NCI-H82 (cell line): ENCODE measurements at regions not wholly inside any gene's neighbourhood (a gene's known extent, or its start where the extent isn't known, plus 50 kb on each side); places are given as distances from the start of the nearest gene placed in this dataset.

Experiments
- DNase-seq: peaks from one replicate; lab custom pipeline; 2025; lab: John Stamatoyannopoulos, UW

GRCh38 chr14:75371297-75371696 lies 56.5 kb upstream of the JDP2 start:
- no peak for DNase-seq

DNA sequence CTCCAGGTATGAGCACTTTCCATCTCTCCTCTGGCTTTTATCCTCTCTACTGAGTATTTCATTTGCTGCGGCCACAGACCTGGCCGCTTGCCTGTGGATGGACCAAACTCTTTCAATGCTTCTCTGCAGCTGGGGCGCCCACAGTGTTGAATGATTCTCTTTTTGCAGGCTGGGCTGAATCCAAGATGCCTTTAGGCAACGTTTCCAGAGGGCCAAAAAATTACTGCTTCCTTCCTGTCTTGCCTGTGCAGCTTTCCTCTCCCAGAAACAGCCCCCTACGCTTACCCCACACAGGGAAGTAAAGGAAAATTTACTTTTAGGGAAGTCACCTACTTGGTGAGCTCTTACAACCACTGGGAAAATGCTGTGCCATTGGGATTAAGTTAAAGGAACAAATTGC lies 55.6 kb upstream of the JDP2 start:
- no peak for DNase-seq

GRCh38 chr14:75373133-75373532 lies 54.7 kb upstream of the JDP2 start:
- no peak for DNase-seq

DNA sequence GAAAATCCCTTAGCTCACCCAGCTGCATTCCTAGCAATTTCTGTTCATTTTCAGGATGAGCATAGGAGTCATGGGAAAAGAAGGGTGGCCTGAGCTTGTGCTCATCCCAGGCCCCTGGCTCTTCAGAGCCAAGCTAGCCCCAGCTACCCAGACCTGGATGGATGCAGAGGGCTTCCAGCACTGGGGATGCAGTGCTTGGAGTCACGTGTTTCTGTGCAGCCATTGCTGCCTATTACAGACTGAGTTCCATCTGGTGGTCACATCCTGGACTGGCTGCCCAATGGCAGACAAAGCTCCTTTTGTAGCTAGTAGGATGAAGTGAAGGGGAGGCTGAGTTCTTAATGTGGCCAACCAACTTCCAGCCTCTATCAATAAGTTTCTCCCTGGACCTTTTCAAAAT lies 54.2 kb upstream of the JDP2 start:
- no peak for DNase-seq

- DNase-seq = no peak
These were observed 52.9 kb upstream of the JDP2 start for GRCh38 chr14:75374911-75375310.

GRCh38 chr14:75375983-75376382 lies 51.8 kb upstream of the JDP2 start:
- DNase-seq = no peak
